ENCODE measurements at regions not wholly inside any gene's neighbourhood (a gene's known extent, or its start where the extent isn't known, plus 50 kb on each side); places are given as distances from the start of the nearest gene placed in this dataset.
A peak's percentile ranks its signal among the peaks of the same experiment; 100 is the strongest.

DNA sequence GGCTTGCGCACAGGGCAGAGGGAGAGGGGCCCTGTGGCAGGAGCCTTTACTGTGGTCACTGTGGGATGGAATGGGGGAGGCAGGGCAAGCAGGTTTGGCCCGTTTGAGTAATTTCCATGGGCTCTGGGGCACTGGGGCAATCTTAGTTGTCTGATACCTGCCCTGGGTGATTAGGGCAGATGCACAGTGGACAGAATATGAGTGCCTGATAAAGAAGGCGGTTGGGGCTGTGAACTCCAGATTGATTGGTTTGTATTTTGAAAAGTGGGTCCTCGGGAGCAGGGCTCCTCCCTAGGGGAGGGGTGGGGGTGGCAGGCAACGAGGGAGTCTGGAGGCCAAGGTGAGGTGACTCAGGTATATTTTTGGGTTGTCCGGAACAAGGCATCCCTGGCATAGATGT lies 247.5 kb downstream of the NSG2 start:
- no peak for DNase-seq

DNA sequence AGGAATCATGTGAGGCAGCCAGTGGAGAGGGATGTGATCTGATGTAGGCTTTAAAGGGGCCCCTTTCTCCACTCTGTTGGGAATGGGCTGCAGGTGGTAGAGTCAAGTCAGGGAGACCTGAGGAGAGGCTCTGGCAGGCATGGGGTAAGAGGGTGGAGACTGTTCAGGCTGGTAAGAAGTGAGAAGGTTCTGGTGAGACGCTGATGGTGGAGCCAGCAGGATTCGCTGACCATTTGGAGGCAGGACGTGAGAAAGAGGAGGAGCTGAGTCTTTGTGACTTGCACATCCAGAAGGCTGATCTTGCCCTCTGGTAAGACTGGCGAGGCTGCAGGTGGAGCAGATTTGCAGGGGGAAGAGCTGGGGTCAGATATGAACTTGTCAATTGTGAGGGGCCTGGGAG lies 248.0 kb downstream of the NSG2 start:
- DNase-seq = no peak

DNA sequence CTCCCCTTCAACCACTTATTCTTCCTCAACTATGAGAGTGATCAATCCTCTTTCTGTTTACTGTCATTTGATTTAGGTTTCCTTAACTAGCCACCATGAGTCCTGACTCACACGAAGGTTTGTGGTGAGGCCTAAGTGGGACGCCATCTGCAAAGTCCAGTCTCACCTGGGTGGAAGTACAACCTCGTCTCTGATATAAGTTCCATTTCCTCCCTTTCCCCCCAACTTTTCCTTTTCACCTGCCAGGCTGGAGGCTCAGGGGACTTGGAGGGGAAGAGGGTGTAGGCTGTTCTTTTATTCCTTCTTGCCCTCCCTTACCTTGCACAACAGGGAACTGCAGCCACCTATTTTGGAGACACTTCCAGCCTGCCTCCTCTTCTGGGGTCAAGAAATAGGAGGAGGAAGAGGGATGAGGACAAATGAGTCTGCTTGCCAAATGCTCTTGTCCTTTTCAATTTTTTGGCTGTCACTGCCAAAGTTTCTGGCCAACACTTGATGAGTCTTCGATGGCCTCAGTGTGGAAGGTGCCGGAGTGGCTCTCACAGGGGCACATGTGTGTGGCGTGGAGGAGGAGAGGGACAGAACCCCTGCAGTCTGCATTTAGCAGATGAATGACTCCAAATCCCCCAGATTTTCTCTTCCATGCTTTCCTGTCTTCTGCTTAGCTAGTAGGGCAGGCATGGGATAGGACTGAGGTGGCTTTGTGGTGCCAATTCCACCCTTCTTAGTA lies 249.6 kb downstream of the NSG2 start:
- no peak for DNase-seq

DNA sequence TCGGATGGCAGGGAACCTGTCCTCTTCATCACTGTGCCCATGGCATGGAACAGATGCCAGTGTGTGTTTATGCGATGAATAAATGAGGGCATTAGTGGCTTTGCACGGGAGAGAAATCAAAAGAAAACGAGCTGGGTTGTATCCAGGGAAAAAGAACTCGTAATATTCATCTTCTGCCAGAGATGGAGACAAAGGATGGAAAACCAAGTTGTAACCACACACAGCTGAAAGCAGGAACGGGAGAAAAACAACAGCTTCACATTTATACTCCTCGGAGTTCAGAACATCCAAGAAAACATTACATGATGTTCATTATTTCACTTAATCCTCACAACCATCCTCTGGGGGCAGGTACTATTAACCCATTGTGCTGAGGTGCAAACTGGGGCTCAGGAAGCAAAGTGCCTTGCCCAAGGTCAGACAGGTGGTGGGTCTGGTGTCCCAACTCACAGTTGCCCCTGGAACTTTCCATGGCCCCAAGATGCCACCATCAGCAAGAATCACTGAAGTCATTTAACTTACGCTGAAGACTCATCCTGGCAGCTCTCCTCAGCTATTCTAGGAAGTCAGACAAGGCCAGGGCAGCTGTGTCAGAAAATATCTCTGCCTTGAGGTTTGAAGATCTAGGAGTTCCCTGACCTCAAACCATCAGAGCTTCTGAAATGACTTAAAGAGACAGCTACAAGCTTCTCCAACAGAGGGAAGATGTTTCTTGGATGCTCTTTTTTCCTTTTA lies 250.4 kb downstream of the NSG2 start:
- no peak for DNase-seq

DNA sequence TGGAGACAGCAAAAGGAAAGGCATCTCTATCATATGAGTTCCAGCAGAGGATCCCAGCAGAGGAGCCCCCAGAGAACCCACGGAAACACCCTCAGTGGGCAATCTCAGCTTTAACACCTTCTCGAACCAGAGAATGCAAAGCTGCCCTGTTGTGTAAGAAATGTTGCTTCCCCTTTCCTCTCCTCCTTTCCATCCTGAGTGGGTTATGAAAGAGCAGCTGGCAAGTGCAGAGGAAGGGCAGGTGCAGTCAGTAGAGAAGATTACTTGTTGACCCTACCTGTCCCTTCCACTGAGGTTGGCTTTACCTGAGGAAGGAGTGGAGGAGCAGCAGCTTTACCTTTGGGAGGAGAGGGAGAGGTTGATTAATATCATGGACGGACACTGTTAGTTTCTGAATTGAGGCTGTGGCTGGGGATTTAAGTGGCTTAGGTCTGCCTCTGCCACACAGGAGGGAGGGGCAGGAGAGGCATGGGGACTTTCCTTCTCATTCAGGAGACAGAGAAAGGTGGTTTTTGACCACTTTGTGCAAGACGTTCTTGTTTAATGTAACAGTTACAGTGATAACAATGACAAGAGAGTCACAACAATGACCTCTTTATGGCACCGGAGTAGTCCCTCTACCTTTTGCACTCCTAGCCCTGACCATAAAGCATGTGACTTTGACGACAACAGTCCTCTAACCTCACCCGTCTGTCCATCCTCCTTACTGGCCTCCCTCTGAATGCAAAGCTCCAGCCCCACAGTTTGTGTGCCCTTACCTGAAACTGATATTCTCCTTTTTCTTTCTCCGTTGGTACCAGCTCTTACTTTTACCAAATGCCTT lies 254.8 kb downstream of the NSG2 start:
- no peak for DNase-seq

DNA sequence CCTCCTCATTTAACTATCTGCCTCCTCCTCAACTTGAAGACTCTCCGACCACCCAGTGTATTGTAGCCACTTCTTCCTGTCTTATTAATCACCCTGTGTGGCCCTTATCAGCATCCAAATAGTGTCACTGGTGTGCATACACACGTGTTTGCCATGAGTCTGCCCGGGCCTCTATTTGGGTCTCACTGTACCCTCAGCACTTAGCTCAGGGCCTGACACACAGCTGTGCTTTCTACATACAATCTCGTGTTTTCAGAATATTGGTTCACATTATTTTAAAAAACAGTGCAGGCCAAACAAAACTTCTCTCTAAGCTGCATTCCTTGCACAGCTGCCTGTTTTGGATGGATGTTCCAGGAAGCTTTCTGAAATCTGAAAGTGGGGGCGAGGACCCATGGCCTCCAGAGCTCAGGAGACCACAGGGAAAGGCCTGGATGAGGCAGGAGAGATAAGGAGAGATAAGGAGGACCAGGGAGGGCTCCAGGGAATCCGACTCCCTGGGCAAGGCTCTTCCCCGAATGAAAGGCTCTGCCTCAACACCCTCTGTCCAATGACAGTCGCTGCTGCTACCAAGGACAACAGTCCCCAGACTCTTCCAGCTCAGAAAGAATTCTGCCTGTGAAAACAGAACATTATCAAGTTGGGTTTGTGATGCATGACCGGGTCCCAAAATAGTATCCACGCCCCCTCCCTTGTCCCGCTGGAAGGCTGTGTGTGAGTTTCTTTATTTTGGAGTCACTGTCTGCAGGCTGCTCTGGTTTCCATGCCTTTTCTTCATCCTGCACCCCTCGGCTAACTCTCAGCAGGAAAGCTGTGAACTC lies 255.6 kb downstream of the NSG2 start:
- DNase-seq = no peak

DNA sequence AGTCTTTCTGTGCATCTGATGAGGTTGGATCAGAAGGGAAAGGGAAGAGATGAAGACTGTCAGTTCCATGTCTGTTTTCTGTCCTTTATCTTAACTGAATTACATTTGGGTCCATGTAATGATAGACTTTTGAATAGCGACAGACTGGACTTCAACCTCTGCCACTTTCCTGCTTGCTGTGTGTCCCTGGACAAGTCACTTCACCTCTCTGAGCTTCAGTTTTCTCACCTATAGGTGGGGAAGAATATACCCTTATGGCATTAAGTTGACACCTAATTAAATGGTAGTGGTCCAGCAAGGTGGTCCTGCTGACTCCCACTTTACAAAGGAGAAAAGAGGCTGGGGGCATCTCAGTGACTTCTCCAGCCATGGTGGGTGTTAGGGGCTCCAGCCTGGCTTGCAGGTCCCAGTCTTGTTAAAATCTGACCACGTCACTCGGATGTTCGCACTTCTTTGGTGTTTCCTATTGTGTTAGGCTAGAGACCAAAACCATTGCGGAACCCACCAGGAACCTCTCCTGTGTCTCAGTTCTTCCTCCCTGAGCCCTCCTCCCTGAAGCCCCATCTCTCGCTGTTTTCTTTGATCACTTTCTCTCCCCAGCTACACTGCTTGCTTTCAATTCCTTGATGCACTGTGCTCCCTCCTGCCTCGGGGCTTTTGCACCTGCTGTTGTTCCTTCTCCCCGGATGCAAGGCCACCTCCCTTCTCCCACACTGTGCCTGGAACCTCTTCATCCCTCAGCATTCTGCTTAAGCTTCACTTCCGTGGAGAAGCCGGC lies 256.5 kb downstream of the NSG2 start:
- no peak for DNase-seq

DNA sequence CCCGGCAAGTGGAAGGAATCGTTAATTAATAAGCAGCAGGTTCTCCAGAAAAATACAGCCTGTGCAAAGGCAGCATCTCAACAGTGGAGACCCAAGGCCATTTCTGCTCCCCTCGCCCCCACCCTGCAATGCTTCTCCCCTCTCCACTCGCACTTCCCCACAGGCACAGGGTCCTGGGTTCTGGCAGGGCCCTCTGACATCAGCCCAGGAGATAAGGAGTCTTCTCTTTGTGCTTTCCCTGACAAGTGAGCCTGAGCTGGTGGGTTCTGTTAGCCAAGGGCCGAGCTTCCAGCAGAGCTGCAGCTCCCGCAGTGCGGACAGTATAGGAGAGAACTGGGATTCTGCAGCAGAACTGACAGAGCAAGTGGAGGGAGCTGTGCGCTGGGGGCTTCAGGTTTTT lies 257.5 kb downstream of the NSG2 start:
- DNase-seq = no peak

DNA sequence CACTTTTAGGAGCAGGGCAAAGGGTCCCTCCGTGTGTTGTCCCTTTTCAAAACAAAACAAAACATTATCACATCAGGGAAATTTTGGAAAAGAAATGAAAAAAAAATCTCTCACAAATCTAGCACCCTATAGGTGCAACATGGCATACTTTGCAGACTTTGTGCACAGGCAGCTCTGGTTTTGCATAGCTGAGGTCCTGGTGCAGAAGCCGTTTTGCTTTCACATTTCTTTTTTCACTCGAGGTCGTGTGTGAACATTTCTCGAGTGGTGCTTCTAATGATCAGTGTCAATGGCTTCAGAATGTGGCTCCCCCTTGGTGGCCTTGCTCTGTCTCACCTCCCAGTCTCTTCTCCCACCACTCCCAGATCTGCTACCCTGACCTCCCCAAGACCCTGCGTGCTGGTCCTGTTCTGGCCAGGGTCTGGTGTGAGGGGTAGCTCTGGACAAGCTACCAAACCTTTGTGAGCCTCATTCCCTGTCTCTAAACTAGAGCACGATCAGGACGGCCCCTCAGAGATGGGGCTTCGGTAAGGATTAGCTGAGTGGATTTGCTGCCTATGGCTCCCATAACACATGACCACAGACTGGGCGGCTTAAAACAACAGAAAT lies 258.0 kb downstream of the NSG2 start:
- no peak for DNase-seq

DNA sequence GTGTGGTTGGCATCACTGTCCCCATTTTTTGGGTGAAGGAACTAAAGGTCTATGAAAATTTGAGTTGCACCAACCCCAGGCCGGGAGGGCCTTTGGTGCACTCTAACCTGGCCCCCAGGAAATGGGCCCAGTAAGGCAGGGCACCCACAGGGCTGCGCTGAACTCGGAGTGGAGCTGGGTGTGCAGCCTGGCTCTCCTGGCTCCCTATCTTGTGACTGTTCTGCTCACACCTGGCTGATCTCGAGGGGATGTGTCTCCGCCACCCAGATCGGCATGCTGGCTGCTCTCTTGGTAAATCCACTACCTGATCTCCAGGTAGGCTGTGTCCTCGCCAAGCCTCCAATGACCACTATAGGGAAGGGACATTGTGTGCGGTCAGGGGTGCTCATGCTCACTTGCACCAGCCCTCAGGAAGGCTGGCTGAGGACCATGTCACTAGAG lies 259.8 kb downstream of the NSG2 start:
- DNase-seq = no peak

DNA sequence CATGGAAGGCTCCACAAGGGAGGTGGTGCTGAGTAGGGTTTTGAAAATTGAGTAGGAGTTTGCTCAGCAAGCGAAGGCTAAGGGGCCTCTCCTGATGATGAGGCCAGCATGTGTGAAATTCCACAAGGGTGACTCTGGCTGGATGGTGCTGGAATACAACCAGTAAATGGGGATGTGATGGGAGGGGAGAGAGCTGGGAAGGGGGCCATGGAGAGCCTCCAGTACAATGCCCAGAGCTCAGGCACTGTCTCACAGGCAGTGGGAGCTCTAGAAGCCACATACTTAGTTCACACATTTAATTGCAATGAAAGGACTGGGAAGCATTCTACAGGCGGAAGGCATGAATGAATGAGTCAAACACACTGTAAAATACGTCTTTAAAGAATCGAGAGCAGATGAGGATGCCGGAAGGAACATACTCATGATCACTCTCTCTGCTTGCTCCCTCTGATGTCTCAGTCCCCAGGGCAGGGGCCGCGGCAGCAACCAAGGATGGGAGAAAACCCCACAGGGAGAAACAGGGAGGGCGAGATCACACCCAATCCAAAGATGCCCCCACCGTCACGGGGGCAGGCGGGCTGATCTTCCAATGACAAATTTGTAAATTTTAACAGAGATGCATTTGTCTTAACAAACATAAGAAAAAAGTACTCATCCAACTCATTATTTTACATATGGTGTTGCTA lies 261.0 kb downstream of the NSG2 start:
- DNase-seq = no peak

DNA sequence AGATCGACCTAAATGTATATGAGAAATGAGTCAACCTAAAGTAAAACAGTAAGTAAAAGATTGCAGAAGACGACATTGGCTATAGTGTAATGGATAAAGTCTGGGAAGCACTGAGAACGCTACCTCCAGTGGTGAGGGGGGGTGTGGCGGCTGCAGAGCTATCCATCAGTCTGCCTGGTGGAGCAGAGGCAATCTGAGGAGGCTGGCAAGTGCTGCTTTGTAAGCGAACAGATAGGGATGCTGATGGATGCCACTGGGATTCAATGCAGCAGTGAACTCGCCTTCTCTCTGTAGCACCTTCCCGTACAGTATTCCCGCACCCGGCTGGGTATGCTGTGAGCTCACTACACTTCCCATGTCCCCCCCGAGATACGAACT lies 261.5 kb downstream of the NSG2 start:
- no peak for DNase-seq

DNA sequence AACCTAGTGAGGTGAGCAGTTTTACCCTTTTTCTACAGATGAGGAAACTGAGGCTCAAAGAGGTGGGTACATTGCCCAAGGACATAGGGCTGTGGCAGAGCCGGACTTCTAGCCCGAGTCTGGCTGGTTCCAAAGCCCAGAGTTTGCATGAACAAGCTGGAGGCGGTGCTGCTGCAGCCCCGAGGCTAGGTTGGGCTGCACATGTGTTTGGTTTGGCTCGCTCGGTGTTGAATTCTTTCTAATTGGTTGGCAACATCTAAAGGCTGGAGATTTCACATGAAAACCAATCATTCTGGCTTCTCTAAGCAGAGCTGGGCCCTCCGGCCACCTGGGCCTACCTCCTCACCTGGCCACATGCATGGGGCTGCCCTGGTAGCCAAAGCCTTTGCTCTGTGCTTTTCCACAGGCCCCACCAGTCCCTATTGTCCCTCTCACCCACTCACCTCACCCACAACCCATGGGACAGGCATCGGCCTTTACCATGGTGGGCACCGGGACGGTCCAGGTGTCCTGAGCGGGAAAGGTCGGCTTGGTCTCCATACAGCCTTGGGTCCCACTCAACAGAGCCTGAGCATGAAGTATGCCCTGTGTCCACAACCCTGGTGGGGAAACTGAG lies 262.3 kb downstream of the NSG2 start:
- DNase-seq = no peak

DNA sequence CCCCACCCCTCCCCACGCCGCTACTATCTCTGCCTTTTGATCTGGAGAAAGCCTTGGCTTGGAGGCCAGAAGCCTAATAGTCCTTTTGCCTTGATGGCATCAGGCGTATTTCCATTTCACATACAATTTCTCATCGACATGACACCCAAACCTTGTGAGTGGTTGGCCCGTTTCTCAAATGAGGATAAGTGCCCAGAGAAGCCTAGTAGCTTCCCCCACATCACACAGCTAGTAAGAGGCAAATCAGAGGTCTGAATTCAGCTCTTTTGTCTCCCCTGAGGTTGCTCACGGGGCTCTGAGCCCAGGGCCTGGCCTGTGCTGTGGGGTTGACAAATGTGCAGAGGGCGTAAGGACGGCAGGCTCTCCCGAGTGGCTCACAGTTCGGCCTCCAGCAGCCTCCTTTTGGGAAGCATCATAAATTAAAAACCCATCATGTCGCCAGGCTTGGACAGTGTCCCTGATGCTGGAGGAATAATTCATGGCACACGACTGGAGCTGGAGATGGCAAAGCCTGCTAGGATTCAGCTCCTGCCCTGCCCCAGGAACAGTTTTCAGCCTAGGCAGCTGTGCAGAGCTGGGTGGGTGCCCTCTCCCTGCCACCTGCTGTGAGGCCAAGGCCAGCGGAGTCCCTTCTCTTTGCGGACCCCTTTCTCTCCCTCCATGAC lies 263.8 kb downstream of the NSG2 start:
- no peak for DNase-seq

DNA sequence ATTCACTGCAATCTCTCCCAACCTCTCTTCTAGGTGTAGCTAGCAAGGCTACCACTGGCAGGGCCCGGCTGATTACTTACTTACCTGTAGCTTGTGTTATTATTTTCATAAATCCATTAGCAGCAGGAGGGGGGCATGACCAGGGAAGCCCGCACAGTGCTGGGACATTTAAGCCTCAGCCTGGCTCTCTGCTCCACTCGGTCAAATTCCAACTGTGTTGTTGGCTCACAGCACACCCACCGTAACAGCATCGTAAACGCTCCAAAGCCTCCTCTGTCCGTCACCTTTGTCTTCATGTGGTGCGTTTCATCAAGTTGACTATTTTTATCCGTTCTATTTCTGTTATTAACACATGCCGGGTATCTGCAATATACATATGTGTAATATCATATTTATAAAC lies 264.7 kb downstream of the NSG2 start:
- no peak for DNase-seq

DNA sequence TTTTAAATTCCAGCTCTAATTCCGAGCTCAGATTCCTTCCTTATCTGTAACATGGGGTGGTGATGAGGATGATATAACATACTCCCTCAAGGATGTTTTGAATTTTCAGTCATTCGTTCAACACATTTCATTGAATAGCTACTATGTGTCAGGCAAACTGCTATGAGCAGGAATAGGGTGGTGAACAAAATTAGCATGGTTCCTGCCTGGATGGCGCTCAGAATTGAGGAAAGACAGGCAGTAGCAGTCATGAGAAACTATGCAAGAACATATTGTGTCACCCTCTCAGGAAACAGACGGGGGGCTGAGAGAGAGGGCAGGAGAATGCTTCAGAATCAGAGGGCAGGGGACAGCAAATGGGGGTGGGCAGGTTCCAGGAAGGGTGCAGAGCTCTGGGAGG lies 265.2 kb downstream of the NSG2 start:
- DNase-seq = no peak

DNA sequence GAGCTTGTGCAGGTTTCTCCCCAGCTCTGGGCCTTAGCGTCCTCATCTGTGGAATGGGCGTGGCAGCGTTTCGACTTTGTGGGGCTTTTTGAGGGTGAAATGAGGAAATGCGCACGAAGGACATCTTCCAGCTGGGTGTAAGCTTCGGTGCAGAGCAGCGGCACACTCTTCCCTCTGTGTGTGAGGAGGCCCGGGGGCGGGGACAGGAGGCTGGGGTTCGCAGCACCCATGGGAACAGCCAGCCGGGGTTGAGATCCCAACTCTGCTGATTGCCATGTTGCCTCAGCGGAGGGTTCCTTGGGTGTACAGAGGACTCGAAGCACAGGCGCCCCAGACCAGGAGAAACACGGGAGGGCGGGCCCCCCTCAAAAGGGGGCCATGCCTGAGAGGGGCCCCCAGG lies 265.6 kb downstream of the NSG2 start:
- no peak for DNase-seq

DNA sequence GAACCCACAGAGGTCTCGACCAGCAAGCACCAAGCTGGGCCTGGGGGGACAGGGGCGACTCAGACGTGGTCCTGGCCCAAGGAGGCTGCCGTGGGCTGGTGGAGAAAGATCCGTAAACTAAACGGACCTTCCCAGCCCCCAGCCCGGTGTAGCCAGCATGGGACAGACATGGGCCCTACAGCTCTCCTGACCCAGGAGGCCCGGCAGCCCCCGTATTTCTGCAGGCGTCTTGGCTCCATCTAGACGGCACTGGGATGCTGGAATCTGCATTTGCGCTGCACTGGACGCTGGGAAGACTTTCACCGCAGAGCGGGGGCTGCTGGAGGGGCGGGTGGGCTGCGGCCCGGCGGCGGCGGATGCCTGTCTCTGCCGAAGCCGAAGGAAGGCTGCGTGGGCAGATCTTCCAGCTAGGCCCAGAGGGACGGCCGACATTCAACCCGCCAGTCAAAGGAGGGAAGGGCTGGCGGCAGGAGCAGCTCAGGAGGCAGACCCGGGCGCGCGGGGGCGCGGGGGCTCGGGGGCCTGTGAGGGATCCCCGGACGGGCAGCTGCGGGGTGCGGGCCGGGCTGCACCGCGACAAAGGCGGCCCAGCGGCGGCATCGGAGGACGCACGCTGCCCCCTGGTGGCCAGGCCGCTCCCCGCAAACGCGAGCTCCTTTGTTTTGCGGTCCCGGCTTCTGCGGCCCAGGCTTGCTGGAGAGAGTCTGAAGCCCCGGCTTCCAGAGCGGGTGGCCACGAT lies 266.2 kb downstream of the NSG2 start:
- peak; percentile 39 for DNase-seq

DNA sequence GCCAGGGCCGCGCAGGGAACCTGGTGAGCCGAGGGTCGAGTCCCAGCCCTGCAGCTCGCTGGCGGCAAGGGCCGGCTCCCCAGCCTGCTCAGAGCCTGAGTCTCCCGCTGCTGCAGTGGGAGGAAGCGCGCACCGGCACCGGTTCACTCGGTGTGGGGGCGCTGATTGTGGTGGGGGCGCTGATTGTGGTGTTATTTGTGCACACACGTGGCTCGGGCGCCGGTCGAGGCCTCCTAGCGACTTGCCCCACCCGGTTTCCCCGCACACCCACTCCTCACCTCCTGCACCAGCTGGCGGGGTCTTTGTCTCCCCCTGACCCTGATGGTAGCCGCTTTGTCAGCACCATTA lies 266.7 kb downstream of the NSG2 start:
- DNase-seq = no peak

Measured in NCI-H526 treated with DMSO at 0.1 percent for 48 hours (cell line).